WTC11 (cell line): ENCODE measurements at regions not wholly inside any gene's neighbourhood (a gene's known extent, or its start where the extent isn't known, plus 50 kb on each side); places are given as distances from the start of the nearest gene placed in this dataset.

Experiments
- ATAC-seq: fragments of 200-7000 bp; cut with Tn5 transposase; 2 replicates; pipeline ENCODE4 v1.10.0; 2021; ENCODE audit warnings: mild to moderate bottlenecking, moderate library complexity
- CTCF ChIA-PET: fragments of 300-600 bp; sonication (Branson Sonifier 250); formaldehyde crosslinking; loops from one replicate; lab custom pipeline; 2021; ENCODE audit warnings: antibody characterized with exemption; lab: Charles Lee
- POLR2A ChIA-PET: fragments of 350-600 bp; sonication (Branson Sonifier 250); formaldehyde crosslinking; loops from one replicate; lab custom pipeline; 2021; ENCODE audit warnings: antibody characterized with exemption; lab: Charles Lee
- DNase-seq: peaks from one replicate; pipeline ENCODE4 v3.0.0; 2021; ENCODE audit warnings: low spot score
- H3K27ac Mint-ChIP-seq: 2 replicates; pipeline ENCODE4 v1.8.0; 2021; ENCODE audit warnings: mixed read lengths
- H3K27me3 Mint-ChIP-seq: 2 replicates; pipeline ENCODE4 v1.8.0; 2021; ENCODE audit warnings: low read depth, mild to moderate bottlenecking, moderate library complexity, mixed read lengths
- H3K36me3 Mint-ChIP-seq: 2 replicates; pipeline ENCODE4 v1.8.0; 2021; ENCODE audit warnings: mixed read lengths
- H3K4me1 Mint-ChIP-seq: 2 replicates; pipeline ENCODE4 v1.8.0; 2022; ENCODE audit warnings: mixed read lengths
- H3K4me3 Mint-ChIP-seq: 2 replicates; pipeline ENCODE4 v1.8.0; 2021; ENCODE audit warnings: mild to moderate bottlenecking, moderate library complexity, mixed read lengths
- H3K9me3 Mint-ChIP-seq: 2 replicates; pipeline ENCODE4 v1.8.0; 2021; ENCODE audit warnings: mixed read lengths
- CREB1 ChIP-seq: sonication (generic); formaldehyde crosslinking; IDR thresholded peaks from 2 replicates; pipeline ENCODE4 v1.8.0; 2023; ENCODE audit warnings: mild to moderate bottlenecking, missing genetic modification reagents
- HMGA2 ChIP-seq: fragments of 250-450 bp; sonication (Bioruptor Pico); IDR thresholded peaks from 2 replicates; pipeline ENCODE4 v1.4.0; 2021; ENCODE audit warnings: mild to moderate bottlenecking, moderate library complexity
- KAT7 ChIP-seq: sonication (generic); formaldehyde crosslinking; IDR thresholded peaks from 2 replicates; pipeline ENCODE4 v1.8.1; 2023; ENCODE audit warnings: missing genetic modification reagents, mild to moderate bottlenecking, borderline replicate concordance
- MYBL2 ChIP-seq: sonication (generic); formaldehyde crosslinking; IDR thresholded peaks from 2 replicates; pipeline ENCODE4 v1.8.1; 2023; ENCODE audit warnings: mild to moderate bottlenecking, moderate library complexity, missing genetic modification reagents
- NR3C1 ChIP-seq: sonication (generic); formaldehyde crosslinking; conservative IDR thresholded peaks from 2 replicates; pipeline ENCODE4 v1.8.1; 2023; ENCODE audit warnings: low read depth, mild to moderate bottlenecking, missing genetic modification reagents
- SOX15 ChIP-seq: fragments of 250-450 bp; sonication (Bioruptor Pico); IDR thresholded peaks from 2 replicates; pipeline ENCODE4 v1.9.0; 2021; ENCODE audit warnings: mild to moderate bottlenecking
- TF ChIP-seq, protein P1 (sequence below): sonication (generic); formaldehyde crosslinking; conservative IDR thresholded peaks from 2 replicates; pipeline ENCODE4 v1.8.1; 2023; ENCODE audit warnings: mild to moderate bottlenecking, low read depth, missing genetic modification reagents, moderate library complexity
- TF ChIP-seq, protein P2 (sequence below): fragments of 200-600 bp; IDR thresholded peaks from 2 replicates; pipeline ENCODE4 v1.8.0; 2022; ENCODE audit warnings: antibody characterized with exemption
- TF ChIP-seq, protein P3 (sequence below): fragments of 250-450 bp; sonication (Bioruptor Pico); IDR thresholded peaks from 2 replicates; pipeline ENCODE4 v1.9.0; 2021; ENCODE audit warnings: moderate library complexity, mild to moderate bottlenecking, inconsistent platforms, borderline replicate concordance
- TF ChIP-seq, protein P4 (sequence below): fragments of 250-450 bp; sonication (Bioruptor Pico); IDR thresholded peaks from 2 replicates; pipeline ENCODE4 v2.1.2; 2022; ENCODE audit warnings: mild to moderate bottlenecking, moderate library complexity
- TF ChIP-seq, protein P5 (sequence below): sonication (generic); formaldehyde crosslinking; IDR thresholded peaks from 2 replicates; pipeline ENCODE4 v1.8.0; 2022; ENCODE audit warnings: mild to moderate bottlenecking, missing genetic modification reagents
- TF ChIP-seq, protein P6 (sequence below): sonication (generic); formaldehyde crosslinking; IDR thresholded peaks from 2 replicates; pipeline ENCODE4 v1.8.0; 2023; ENCODE audit warnings: missing genetic modification reagents, mild to moderate bottlenecking, borderline replicate concordance

DNA sequence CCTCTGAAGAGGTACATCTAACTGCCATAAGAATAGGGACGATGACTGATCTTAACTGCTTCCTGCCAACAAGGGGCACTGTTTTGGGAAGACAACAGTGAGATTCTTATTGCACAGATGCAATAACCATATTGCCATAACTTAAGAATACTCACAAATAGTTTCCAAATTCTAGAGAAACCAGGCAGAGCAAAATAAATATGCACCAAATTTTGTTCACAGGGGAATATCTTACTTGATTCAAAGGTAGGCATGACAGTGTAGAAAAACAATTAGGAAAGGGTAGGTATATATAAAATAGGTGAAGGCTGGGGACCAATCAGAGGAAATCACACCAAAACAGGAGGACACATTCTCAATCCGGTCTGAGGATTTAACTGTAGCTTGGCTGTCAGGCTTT, 49.9 kb upstream of the CST7 start:
- Mint-ChIP-seq H3K36me3 (peaks cover 30% of the 10 kb centered on the region), H3K27me3 (peaks cover 12% of the 10 kb centered on the region), H3K4me1 (no peaks in the 10 kb centered on the region), H3K9me3 (peaks cover 67% of the 10 kb centered on the region), H3K27ac (no peak overlapping the region), H3K4me3 (no peak overlapping the region)
- POLR2A ChIA-PET, result no interaction called here
- TF ChIP-seq, protein P1, sequence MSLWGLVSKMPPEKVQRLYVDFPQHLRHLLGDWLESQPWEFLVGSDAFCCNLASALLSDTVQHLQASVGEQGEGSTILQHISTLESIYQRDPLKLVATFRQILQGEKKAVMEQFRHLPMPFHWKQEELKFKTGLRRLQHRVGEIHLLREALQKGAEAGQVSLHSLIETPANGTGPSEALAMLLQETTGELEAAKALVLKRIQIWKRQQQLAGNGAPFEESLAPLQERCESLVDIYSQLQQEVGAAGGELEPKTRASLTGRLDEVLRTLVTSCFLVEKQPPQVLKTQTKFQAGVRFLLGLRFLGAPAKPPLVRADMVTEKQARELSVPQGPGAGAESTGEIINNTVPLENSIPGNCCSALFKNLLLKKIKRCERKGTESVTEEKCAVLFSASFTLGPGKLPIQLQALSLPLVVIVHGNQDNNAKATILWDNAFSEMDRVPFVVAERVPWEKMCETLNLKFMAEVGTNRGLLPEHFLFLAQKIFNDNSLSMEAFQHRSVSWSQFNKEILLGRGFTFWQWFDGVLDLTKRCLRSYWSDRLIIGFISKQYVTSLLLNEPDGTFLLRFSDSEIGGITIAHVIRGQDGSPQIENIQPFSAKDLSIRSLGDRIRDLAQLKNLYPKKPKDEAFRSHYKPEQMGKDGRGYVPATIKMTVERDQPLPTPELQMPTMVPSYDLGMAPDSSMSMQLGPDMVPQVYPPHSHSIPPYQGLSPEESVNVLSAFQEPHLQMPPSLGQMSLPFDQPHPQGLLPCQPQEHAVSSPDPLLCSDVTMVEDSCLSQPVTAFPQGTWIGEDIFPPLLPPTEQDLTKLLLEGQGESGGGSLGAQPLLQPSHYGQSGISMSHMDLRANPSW (CRISPR knock-in tag), result no peak
- no peak for TF ChIP-seq NR3C1 (CRISPR knock-in tag)
- TF ChIP-seq, protein P2, sequence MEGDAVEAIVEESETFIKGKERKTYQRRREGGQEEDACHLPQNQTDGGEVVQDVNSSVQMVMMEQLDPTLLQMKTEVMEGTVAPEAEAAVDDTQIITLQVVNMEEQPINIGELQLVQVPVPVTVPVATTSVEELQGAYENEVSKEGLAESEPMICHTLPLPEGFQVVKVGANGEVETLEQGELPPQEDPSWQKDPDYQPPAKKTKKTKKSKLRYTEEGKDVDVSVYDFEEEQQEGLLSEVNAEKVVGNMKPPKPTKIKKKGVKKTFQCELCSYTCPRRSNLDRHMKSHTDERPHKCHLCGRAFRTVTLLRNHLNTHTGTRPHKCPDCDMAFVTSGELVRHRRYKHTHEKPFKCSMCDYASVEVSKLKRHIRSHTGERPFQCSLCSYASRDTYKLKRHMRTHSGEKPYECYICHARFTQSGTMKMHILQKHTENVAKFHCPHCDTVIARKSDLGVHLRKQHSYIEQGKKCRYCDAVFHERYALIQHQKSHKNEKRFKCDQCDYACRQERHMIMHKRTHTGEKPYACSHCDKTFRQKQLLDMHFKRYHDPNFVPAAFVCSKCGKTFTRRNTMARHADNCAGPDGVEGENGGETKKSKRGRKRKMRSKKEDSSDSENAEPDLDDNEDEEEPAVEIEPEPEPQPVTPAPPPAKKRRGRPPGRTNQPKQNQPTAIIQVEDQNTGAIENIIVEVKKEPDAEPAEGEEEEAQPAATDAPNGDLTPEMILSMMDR, result no peak
- TF ChIP-seq HMGA2 (CRISPR knock-in tag), result no peak
- no peak for TF ChIP-seq SOX15 (CRISPR knock-in tag)
- TF ChIP-seq, protein P3, sequence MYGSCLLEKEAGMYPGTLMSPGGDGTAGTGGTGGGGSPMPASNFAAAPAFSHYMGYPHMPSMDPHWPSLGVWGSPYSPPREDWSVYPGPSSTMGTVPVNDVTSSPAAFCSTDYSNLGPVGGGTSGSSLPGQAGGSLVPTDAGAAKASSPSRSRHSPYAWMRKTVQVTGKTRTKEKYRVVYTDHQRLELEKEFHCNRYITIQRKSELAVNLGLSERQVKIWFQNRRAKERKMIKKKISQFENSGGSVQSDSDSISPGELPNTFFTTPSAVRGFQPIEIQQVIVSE, result no peak
- TF ChIP-seq, protein P4, sequence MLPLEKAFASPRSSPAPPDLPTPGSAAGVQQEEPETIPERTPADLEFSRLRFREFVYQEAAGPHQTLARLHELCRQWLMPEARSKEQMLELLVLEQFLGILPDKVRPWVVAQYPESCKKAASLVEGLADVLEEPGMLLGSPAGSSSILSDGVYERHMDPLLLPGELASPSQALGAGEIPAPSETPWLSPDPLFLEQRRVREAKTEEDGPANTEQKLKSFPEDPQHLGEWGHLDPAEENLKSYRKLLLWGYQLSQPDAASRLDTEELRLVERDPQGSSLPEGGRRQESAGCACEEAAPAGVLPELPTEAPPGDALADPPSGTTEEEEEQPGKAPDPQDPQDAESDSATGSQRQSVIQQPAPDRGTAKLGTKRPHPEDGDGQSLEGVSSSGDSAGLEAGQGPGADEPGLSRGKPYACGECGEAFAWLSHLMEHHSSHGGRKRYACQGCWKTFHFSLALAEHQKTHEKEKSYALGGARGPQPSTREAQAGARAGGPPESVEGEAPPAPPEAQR (CRISPR knock-in tag), result no peak
- TF ChIP-seq, protein P5, sequence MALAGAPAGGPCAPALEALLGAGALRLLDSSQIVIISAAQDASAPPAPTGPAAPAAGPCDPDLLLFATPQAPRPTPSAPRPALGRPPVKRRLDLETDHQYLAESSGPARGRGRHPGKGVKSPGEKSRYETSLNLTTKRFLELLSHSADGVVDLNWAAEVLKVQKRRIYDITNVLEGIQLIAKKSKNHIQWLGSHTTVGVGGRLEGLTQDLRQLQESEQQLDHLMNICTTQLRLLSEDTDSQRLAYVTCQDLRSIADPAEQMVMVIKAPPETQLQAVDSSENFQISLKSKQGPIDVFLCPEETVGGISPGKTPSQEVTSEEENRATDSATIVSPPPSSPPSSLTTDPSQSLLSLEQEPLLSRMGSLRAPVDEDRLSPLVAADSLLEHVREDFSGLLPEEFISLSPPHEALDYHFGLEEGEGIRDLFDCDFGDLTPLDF (CRISPR knock-in tag), result no peak
- TF ChIP-seq KAT7 (CRISPR knock-in tag), result no peak
- TF ChIP-seq, protein P6, sequence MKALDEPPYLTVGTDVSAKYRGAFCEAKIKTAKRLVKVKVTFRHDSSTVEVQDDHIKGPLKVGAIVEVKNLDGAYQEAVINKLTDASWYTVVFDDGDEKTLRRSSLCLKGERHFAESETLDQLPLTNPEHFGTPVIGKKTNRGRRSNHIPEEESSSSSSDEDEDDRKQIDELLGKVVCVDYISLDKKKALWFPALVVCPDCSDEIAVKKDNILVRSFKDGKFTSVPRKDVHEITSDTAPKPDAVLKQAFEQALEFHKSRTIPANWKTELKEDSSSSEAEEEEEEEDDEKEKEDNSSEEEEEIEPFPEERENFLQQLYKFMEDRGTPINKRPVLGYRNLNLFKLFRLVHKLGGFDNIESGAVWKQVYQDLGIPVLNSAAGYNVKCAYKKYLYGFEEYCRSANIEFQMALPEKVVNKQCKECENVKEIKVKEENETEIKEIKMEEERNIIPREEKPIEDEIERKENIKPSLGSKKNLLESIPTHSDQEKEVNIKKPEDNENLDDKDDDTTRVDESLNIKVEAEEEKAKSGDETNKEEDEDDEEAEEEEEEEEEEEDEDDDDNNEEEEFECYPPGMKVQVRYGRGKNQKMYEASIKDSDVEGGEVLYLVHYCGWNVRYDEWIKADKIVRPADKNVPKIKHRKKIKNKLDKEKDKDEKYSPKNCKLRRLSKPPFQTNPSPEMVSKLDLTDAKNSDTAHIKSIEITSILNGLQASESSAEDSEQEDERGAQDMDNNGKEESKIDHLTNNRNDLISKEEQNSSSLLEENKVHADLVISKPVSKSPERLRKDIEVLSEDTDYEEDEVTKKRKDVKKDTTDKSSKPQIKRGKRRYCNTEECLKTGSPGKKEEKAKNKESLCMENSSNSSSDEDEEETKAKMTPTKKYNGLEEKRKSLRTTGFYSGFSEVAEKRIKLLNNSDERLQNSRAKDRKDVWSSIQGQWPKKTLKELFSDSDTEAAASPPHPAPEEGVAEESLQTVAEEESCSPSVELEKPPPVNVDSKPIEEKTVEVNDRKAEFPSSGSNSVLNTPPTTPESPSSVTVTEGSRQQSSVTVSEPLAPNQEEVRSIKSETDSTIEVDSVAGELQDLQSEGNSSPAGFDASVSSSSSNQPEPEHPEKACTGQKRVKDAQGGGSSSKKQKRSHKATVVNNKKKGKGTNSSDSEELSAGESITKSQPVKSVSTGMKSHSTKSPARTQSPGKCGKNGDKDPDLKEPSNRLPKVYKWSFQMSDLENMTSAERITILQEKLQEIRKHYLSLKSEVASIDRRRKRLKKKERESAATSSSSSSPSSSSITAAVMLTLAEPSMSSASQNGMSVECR (CRISPR knock-in tag), result no peak
- no peak for TF ChIP-seq MYBL2 (CRISPR knock-in tag)
- no peak for TF ChIP-seq CREB1 (CRISPR knock-in tag)
- DNase-seq (no peak), ATAC-seq (no peak)
- CTCF ChIA-PET, result no interaction called here
